Glomerular endothelial cell (primary cell): ENCODE measurements at regions not wholly inside any gene's neighbourhood (a gene's known extent, or its start where the extent isn't known, plus 50 kb on each side); places are given as distances from the start of the nearest gene placed in this dataset.
"Not testable (repeated sequence)": the region's sequence is repeated elsewhere in the genome, so short reads cannot be mapped to it uniquely, and the experiment has no call there.

ENCODE experiments used
- DNase-seq: peaks from one replicate; pipeline ENCODE4 v3.0.0-alpha.2; 2011; ENCODE audit warnings: low read depth, low spot score; ENCODE audit errors: extremely low read depth

GRCh38 chr3:59374091-59374817, 324.4 kb upstream of the CFAP20DC start:
- no peak for DNase-seq

DNA sequence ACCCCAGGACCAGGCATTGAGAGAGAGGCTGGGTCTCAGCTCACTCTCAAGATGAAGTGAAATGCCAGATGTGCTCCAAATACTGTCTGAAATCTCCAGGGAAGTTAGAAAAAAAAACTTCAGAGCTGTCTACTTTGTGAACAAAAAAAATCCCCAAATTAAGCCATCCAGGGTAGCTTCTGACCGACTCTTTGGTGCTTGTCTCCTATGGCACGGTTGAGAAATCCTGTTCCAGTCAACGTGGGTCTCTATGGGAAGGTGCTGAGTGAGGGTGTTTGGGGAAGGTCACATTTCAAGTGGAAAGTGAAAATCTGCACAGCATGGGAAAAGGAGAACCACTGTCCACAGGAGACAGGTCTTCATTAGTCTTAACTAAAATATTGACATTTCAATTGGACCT, 322.5 kb upstream of the CFAP20DC start:
- no peak for DNase-seq

- no peak for DNase-seq
These were observed 319.3 kb upstream of the CFAP20DC start for GRCh38 chr3:59368900-59369675.

GRCh38 chr3:59367150-59367549, 317.3 kb upstream of the CFAP20DC start:
- DNase-seq: no peak

- no peak for DNase-seq
These were observed 316.4 kb upstream of the CFAP20DC start for GRCh38 chr3:59366218-59366617.

- DNase-seq: no peak
These were observed 314.7 kb upstream of the CFAP20DC start for GRCh38 chr3:59364496-59364895.

- not testable (repeated sequence) for DNase-seq
These were observed 310.5 kb upstream of the CFAP20DC start for GRCh38 chr3:59360312-59360711.

GRCh38 chr3:59341459-59341858, 291.6 kb upstream of the CFAP20DC start:
- no peak for DNase-seq

DNA sequence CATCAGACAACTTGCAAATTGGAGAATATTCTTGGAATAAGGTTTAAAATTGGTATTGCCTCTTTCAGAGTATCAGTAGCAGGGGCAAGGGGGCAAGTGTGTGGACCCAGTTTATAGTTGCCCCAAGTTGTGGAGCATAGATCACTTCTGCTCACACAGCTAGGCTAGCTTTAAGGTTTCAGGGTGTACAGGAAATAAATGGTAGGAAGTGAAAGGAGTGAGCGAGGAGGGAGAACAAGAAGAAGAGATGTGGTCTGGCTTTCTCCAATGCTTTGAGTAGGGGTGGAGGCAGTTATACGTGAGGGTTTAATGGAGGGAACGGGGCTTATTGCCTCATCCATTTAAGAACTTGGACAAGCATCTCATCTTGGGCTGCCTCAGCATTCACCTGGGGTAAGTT, 290.0 kb upstream of the CFAP20DC start:
- no peak for DNase-seq

DNA sequence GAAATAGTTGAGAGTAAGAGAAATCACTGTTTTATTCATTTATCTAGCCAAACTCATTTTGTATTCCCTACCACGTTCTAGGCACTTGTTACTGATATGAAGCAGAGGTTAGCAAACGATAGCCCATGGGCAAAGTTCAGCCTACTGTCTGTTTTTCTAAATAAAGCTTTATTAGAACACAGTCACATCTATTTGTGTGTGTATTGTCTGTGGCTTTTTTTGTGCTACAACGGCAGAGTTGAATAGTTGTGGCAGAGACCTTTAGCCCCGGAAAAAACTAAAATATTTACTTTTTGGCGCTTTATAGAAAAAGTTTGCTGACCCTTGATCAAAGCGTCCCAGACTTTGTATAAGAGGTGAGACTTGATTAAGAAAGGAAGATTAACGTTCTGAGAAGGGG, 289.1 kb upstream of the CFAP20DC start:
- DNase-seq: no peak

DNA sequence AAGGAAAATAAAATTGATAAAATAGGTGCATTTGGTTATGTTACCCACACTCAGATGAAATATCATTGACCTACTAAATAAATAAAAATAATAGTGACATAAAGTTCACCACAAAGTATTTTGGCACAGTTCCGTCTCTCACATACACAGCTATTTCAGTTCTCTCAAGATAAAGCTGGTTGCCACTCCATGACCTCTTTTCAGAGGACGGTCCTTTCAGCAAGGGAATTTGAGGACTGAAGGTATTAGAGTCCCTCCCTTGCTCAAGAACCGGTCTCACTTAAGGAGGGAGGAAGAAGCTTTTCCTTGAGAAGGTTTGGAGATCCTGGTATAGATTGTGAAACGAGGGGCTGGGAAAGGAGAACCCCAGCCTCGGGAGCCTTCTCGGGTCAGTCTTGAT, 285.5 kb upstream of the CFAP20DC start:
- DNase-seq: no peak

- no peak for DNase-seq
These were observed 284.8 kb upstream of the CFAP20DC start for GRCh38 chr3:59334585-59334984.

DNA sequence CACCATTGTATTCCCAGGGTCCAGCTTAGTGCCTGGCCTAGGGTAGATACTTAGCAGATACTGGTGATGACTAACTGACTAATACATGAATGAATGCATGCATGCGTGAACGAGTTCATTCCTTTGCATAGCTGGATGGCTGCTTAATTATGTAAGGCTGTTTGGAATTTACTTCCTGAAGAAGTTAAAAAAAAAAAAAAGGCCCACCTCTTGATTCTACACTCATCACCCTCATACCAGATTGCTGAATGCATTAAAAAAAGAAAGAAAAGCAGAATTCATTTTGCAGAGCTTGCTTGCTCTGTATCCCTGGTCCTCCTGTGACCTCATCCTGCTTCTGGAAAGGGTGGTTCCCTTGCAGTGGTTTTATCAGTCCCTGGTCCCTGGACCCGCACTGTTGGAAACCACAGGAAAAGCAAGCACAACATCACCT, 277.6 kb upstream of the CFAP20DC start:
- DNase-seq: no peak

GRCh38 chr3:59326246-59327024, 276.6 kb upstream of the CFAP20DC start:
- no peak for DNase-seq

GRCh38 chr3:59321881-59322540, 272.2 kb upstream of the CFAP20DC start:
- no peak for DNase-seq

DNA sequence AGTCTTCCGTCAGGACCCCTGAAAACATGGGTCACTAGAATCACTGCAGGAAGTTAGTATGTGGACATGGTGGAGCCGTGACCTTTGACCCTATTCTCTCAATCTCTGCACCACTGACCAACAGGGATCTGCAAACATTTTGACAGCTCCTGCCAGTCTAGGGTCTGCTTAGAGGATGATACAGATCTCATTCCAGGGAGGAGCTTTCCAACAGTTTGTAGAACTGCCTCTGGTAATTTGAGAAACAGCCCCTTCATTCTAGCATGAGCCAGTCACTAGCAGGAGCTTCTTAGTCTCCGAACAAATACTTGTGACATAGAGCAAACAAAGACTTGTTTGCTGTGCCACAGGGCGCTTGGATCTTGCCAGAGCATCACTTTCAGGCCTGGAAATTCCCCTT, 270.3 kb upstream of the CFAP20DC start:
- DNase-seq: no peak

- no peak for DNase-seq
These were observed 269.6 kb upstream of the CFAP20DC start for GRCh38 chr3:59319442-59319841.

DNA sequence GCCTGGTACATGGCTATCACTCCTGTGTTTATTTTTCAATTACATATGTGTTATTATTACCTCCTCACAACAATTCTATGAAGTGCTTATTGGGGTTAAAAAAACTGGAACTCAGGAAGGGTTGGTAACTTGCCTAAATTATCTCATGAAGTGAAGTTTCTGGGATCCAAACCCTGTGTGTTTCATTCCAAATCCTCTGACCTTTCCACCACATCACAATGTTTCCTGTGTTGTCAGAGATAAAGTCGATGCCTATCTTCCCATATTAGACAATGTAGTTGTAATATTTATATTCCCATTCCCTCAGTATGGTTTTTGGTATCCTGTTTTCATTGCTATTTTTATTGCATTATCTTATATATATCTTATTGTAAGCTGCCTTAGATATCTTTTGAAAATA, 269.1 kb upstream of the CFAP20DC start:
- no peak for DNase-seq

- no peak for DNase-seq
These were observed 267.6 kb upstream of the CFAP20DC start for GRCh38 chr3:59317386-59317785.

- no peak for DNase-seq
These were observed 267.0 kb upstream of the CFAP20DC start for GRCh38 chr3:59316688-59317275.

GRCh38 chr3:59313365-59313764, 263.5 kb upstream of the CFAP20DC start:
- no peak for DNase-seq
